Stimulated activated CD8-positive, alpha-beta memory T cell treated with anti-CD3 and anti-CD28 coated beads, Interleukin-4, amount 100 ng/mL, for 48 hours (primary cell): ENCODE measurements at regions not wholly inside any gene's neighbourhood (a gene's known extent, or its start where the extent isn't known, plus 50 kb on each side); places are given as distances from the start of the nearest gene placed in this dataset.

ENCODE experiments used
- DNase-seq: peaks from one replicate; pipeline ENCODE4 v3.0.0-alpha.2; 2020

GRCh38 chrY:15510984-15511650 lies 986.8 kb downstream of the NLGN4Y start:
- DNase-seq = no peak

- no peak for DNase-seq
These were observed 1010.8 kb downstream of the NLGN4Y start for GRCh38 chrY:15535131-15535530.

GRCh38 chrY:15535784-15536511 lies 1011.6 kb downstream of the NLGN4Y start:
- no peak for DNase-seq

- DNase-seq = no peak
These were observed 1016.2 kb downstream of the NLGN4Y start for GRCh38 chrY:15540516-15540915.

GRCh38 chrY:15546177-15546754 lies 1021.9 kb downstream of the NLGN4Y start:
- DNase-seq = no peak

- no peak for DNase-seq
These were observed 1027.7 kb downstream of the NLGN4Y start for GRCh38 chrY:15552074-15552473.

- no peak for DNase-seq
These were observed 1030.7 kb downstream of the NLGN4Y start for GRCh38 chrY:15554991-15555390.

GRCh38 chrY:15559169-15559568 lies 1034.8 kb downstream of the NLGN4Y start:
- no peak for DNase-seq

GRCh38 chrY:15560840-15561239 lies 1036.5 kb downstream of the NLGN4Y start:
- no peak for DNase-seq

- DNase-seq = no peak
These were observed 1037.4 kb downstream of the NLGN4Y start for GRCh38 chrY:15561501-15562289.

GRCh38 chrY:15577886-15578285 lies 1053.6 kb downstream of the NLGN4Y start:
- DNase-seq = no peak

GRCh38 chrY:15578761-15579160 lies 1054.4 kb downstream of the NLGN4Y start:
- DNase-seq = no peak

GRCh38 chrY:15579245-15579644 lies 1054.9 kb downstream of the NLGN4Y start:
- no peak for DNase-seq

GRCh38 chrY:15583111-15583510 lies 1058.8 kb downstream of the NLGN4Y start:
- no peak for DNase-seq

- no peak for DNase-seq
These were observed 1068.6 kb downstream of the NLGN4Y start for GRCh38 chrY:15592957-15593356.

GRCh38 chrY:15593476-15594160 lies 1069.3 kb downstream of the NLGN4Y start:
- no peak for DNase-seq

GRCh38 chrY:15594179-15594578 lies 1069.8 kb downstream of the NLGN4Y start:
- no peak for DNase-seq

- no peak for DNase-seq
These were observed 1076.2 kb downstream of the NLGN4Y start for GRCh38 chrY:15600565-15600964.

GRCh38 chrY:15624370-15624769 lies 1100.0 kb downstream of the NLGN4Y start:
- DNase-seq = no peak

- DNase-seq = no peak
These were observed 1100.6 kb downstream of the NLGN4Y start for GRCh38 chrY:15624928-15625327.

- no peak for DNase-seq
These were observed 1123.9 kb downstream of the NLGN4Y start for GRCh38 chrY:15648198-15648597.

GRCh38 chrY:15650056-15650455 lies 1125.7 kb downstream of the NLGN4Y start:
- DNase-seq = no peak

GRCh38 chrY:15688531-15688930 lies 1164.2 kb downstream of the NLGN4Y start:
- no peak for DNase-seq
